Islet of Langerhans (tissue), 1 donor: ENCODE measurements at regions not wholly inside any gene's neighbourhood (a gene's known extent, or its start where the extent isn't known, plus 50 kb on each side); places are given as distances from the start of the nearest gene placed in this dataset.

Experiments used
- FAIRE-seq: peaks from one replicate; lab custom pipeline; 2011; peaks lifted over from hg19 to GRCh38; lab: Jason Lieb, UNC

DNA sequence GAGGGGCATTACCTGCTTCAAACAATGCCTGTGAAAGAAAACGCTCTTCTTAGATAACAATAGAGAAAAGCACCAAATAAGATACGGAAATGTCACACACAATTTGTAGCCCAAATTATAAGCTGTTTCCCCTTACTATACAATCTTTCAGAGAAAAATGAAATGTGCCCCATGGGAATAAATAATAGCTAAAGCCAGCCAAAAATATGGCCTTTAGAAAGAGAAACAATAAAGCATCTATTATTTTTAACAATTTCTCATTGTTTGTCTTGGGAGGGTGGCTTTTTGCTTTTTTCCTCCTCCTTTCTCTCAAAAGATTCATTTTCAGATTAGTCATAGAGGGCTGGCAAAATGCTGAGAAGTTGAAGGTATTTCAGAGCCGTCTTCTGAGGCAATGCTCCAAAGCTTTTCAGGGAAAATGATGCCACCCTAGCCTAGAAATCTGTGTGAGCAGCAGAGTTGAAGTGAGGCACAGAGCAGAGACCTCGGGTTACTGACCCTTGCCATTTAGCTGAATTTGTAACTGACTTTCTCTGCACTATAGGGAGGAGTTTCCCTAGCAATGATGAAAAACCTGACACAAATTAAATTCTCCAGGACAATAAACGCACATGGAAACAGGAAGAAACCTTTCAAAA, 86.3 kb upstream of the PRICKLE2 start:
- no peak for FAIRE-seq

DNA sequence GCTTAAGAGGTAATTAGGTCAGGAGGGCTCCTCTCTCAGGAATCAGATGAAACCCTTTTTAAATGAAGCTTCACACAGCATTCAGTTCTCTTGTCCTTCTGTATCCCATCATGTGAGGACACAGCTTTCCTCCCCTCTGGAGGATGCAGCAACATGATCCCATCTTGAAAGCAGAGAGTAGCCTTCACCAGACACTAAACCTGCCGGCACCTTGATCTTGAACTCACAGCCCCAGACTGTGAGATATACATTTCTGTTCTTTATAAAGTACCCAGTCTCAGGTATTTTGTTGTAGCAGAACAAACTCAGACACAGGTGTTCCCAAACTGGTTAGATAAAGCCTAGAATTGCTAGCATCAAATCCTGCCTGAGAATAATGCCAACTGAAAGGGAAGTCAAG, 83.7 kb upstream of the PRICKLE2 start:
- no peak for FAIRE-seq

DNA sequence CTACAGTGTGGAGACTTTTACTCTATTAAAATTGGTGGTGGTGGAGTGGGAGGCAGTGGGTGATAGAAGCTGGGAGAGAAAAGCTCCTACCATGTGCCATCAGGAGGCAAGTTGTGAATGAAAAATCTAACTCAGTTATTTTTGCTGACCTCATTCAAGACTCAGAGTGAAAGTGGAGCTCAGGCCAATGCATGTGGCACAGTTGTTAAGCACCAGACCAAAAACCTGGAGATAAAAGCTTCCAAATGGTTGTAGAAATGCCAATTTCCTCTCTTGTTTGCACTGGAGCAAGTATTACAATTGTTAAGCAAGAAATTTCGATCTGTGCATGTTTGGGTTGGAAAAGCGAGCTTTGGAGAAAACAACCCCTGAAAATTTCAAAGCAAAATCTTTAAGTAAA, 81.5 kb upstream of the PRICKLE2 start:
- FAIRE-seq: no peak

DNA sequence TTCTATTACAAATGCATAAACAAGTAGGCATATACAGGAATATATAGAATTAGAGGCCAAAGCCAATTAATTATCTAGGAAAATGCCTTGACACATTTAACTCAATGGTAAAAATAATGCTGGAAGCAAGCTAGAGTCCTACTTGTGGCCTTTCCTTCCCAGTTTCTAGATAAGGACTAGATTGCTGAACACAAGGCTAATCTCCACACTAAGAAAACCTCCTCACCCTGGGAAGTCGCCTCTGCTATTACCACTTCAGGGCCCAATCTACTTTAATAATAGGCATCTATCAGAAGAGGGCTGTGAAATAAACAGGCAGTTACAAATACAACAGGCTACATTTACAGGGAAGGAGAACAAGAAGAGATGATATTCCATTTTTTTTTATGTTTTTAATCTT, 80.5 kb upstream of the PRICKLE2 start:
- FAIRE-seq: no peak

DNA sequence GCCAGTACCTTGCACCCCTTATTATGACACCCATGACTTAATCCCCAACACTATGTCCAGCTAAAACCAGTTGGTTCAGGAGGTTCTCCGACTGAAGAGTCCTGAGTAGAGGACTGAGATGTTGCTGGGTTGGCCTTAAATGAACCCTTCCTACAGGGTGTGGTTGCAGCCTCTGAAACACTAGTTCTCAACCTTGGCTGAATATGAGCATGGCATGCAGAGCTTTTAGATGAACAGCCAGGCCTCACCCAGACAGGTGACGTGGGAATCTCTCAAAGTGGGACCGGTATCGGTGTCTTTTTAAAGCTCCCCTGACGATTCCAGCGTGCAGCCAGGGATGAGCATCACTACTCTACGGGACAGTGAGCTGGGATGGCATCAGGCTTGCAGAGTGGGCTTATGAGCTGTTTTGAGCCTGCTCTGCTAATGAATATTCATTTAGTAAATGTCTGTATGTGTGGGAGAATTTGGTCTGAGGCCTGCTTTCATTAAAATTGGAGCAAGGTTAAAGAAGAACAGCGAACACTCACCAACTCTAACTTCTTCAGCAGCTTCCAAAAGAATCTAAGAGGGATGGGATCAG, 79.7 kb upstream of the PRICKLE2 start:
- FAIRE-seq: no peak

DNA sequence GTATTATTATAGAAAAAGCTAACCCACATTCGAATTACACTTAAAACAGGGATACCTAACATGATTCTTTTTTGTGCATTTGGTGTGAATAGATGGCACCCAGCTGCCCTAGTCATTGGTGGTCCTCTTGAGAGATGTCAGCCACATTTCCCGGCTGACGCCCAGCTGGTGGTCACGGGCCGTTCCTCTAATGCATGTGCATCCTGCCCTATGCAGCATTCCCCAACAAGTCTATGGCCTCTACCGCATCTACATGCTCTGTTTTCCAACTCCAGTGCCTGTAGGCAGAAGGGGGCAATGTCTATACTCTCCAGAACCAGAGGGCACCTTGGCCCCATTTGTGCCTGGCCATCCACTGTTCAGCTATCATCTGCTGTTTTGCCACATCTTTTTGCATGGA, 78.6 kb upstream of the PRICKLE2 start:
- no peak for FAIRE-seq

DNA sequence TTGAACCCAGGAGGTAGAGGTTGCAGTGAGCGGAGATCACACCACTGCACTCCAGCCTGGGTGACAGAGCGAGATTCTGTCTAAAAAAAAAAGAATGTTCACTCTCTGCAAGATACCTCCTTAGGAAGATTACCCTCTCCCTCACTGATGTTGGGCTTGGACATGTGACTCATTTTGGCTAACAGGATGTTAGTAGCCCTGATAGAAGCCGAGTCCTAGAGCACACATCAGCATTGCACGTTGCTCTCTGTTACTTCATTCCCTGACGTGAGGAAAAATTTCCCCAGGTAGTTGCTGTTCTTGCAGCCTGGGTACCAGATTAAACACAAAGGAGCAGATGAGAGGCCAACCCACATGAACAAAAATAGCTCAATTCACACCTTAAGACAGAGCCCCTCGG, 78.1 kb upstream of the PRICKLE2 start:
- no peak for FAIRE-seq

DNA sequence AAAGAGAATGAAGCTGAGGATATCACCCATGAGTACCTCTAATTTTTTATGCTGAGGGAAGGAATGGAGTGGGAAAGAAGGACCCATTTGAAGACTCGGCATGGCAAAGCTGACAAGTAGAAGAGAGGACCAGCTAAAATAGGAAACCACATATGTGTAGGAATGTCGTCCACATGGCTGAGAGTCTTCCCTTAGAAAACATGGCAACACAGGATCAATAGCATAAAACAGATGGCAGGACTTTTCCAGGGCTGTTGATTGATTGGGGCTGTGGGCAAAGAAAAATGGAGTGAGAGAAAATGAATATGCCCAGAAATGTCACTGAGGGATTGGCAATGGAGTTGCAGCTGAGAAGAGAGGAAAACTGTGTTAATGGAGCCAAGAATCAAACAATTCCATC, 76.2 kb upstream of the PRICKLE2 start:
- no peak for FAIRE-seq

DNA sequence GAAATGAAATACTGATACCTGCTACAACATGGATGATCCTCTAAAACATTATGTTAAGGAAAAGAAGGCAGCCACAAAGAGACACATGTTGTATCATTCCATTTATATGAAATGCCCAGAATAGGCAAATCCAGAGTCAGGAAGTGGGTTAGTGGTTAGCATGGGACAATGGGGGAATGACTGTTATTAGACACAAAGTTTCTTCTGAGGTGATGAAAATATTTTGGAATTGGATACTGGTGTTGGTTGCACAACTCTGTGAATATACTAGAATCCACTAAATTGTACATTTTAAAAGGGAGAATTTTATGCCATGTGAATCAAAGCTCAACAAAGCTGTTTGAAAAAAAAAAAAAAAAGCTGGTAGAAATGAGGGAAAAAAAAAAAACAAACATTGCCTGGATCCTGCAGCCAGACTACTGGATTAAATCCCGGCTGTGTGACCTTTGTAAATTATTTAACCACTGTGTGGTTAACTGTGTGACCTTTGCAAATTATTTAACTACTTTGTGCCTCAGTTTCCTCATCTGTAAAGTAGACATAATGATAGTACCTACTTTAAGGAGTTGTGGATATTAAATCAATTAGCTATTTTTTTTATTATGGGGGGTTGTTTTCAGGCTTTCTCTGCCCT, 75.6 kb upstream of the PRICKLE2 start:
- FAIRE-seq: no peak

DNA sequence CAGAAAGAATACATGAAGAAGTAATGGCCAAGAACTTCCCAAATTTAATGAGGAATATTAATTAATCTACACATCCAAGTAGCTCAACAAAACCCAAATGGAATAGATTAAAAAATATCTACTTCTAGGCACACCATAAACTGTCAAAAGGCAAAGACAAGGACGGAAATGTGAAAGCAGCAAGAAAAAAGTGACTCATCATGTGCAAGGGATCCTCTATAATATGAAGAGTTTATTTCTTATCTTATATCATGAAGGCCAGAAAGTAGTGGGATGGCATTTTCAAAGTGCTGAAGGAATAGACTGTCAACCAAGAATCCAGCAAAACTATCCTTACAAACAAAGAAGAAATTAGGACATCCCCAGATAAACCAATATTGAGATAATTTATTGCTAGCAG, 73.9 kb upstream of the PRICKLE2 start:
- FAIRE-seq: no peak

DNA sequence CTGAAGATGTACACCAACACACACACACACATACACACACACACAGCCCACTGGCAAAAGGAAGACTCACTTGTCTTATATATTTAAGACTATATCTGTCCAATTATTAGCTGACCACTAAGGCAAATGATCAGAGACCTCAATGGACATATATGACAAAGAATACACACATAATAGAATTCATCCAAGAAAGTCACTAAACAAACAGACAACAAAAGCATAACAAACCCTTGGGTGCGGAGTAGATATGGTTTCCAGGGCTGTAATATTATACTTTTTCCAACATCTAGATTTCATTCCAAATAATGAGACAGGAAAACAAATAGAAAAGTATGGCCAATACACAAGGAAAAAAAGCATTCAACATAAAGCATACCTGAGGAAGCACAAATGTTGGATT, 72.3 kb upstream of the PRICKLE2 start:
- FAIRE-seq: no peak

DNA sequence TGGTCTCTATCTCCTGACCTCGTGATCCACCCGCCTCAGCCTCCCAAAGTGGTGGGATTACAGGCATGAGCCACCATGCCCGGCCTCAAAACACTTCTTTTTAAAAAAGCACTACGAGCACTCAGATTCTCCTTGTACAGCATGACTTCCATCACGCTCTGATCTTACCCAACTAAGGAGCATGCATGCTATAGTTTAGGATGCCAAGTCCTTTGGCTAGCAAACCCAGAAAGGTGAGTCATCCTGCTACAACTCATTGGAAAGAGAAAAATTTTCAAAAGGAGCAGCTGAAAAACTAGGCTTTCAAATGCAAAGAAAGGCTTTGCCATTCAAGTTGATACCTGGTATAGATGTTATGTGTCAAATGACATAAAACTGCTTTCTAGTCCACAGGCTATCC, 70.3 kb upstream of the PRICKLE2 start:
- no peak for FAIRE-seq

DNA sequence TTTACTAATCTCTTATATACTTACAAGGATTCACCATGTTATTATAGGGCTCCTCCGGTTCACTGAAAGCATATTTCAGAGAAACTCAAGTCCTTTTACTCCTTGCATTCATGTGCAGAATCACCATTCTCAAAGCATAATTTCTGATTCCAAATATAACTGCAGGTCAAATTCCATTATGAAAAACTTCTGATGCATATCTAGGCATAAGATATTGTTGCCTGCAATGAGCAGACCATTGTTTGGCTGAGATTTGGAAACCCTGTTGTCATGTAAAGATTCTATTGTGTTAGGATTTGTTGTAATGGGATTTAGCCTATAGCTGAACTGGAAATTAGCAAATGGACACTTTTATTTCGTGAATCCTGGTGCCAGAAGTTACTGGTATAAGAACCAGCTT, 69.5 kb upstream of the PRICKLE2 start:
- FAIRE-seq: no peak

DNA sequence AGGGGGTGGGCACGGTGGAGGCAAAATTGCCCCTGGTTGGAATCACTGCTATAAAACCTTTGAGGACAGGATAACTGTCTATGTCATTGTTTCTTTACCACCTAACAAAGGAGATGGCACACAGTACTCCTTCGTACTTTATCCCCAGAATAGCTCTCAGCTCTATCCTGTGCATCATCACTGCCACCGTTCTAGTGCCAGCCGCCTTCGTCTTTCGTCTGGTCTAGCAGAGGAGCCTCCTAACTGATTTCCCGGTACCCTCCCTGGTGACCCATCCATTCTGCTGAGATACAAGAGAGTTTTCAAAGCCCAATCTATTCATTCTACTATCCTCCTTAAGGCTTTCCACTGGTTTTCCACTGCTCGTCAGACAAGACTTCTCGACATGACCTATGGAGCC, 67.9 kb upstream of the PRICKLE2 start:
- FAIRE-seq: no peak

DNA sequence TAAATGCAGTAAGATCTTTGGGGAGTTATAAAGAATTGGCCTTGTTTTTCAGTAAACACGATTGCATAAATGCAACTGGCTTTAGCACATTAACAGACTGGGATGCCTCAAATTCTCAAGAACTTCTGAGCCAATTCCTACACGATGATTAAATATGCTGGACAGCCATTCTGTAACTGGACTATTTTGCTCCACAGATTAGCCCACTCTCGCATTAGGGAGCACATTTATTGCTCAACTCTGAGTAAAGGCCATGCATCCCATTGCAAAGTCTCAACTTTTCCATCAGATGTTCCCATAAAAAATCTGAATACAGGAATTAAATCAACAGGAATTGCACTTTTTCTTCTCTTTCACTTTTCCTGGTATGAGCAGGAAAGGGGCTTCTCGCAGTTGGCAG, 66.7 kb upstream of the PRICKLE2 start:
- FAIRE-seq: no peak

DNA sequence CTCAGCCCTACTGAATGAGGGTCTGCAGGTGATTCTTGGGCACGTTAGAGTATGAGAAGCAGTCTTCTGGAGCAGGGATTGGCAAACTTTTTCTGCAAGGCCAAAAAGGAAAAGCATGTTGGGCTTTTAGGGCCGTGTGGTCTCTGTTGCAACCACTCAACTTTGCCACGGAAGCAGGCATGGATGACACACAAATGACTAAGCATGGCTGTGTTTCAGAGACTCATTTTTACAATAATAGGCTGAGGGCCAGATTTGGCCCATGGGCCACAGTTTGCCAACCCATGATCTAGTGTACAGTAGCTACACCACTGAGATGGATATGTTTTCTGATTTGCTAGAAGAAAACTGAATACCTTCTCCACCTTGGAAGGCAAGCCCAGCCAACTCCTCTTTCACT, 66.1 kb upstream of the PRICKLE2 start:
- FAIRE-seq: no peak

DNA sequence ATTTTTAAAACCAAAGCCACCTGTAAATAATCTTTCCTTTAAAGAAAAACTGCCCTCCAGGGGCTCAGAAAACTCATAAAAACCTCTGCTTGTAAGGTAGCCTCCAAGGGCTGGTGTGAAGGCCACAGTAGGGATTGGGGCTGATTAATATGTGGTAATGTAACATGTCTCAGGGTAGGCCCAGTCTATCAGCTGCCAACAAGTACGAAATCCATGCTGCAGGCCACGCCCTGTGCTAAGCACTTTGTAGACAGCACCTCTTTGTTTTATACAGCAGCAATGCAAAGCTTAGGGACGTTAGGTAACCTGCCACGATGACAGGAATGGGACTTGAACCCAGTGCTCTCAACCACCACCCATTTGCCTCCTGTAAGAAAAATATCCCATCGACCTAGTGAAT, 65.6 kb upstream of the PRICKLE2 start:
- FAIRE-seq: no peak

DNA sequence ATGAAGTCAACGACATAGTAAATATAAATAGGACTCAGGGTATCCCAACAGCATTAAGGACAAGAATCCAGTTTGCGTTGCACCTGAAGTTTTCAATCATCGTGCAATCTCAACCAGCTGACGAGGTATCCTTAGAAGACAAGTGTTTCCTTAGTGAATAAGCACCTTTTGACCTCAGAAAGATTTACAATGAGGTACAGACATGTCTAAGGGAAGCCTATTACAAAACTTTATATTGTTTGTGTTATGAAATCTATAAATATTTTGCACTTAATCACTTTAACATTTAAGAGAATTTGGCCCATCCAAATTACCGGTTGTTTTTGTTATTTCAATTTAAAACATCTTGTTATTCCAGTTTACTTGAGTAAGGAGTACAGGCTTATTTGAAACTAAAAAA, 64.9 kb upstream of the PRICKLE2 start:
- FAIRE-seq: no peak

DNA sequence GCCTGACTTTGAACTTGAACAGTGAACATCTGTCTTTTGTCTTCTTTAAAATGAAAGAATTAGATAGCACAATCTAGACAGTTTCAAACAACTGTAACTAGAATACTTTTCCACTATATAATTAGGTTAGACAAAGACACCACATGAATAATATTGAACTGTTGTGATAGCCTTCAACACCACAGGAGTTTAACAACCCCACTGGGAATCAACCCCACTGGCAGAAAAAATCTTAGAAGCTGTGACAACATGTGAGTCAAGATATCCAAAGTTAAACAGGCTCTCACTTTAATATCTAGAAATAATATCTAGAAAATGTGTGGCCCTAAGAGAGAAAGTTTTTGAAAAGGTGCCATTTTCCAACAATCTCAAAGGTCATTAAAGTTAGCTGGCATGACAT, 64.4 kb upstream of the PRICKLE2 start:
- FAIRE-seq: no peak

DNA sequence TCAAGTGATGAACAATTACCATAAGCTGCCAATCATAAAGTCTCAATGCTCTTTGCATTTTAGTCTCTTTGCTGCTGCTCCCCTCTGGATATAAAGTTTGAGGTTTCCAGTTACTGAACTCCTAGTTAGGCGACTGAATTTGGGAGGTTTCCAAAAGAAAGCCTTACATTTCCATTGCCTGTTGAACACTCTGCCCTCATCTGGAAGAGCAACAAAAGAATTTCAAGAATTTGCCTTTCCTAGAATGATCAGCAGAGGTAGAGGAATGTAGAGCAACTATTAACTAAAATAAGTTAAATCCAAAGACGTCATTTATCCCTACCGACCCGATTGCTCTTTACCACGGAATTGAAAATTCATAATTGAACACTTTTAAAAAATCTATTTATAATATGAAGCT, 53.4 kb upstream of the PRICKLE2 start:
- no peak for FAIRE-seq

DNA sequence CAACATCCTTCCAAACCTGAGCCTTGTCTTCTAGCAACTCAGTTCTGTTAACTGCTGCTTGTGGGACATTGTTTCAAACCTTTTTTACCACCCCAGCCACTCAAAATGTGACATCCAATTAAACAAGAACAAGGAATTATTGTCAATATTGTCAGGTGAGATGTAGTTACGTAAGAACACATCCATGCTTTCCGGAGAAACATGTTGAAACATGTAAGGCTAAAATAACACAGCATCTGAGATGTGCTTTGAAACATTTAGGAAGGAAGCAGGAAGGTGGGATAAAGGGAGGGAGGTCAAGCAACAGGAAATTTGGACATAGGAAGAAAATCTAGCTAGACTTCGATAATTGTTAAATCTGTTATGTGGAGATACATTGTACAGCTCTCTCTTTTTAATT, 50.9 kb upstream of the PRICKLE2 start:
- FAIRE-seq: no peak
